ENCODE measurements at regions not wholly inside any gene's neighbourhood (a gene's known extent, or its start where the extent isn't known, plus 50 kb on each side); places are given as distances from the start of the nearest gene placed in this dataset.

- H3K4me2 ChIP-seq (ENCODE audit: low read length): no peak overlapping the region
- no peaks in the 10 kb centered on the region for H3K27me3 ChIP-seq (ENCODE audit: low read depth, low read length)
- no peak overlapping the region for H2AFZ ChIP-seq (ENCODE audit: low read depth, low read length)
- H3K4me3 ChIP-seq (ENCODE audit: low read length): no peak overlapping the region
- H4K20me1 ChIP-seq (ENCODE audit: insufficient read depth, low read length): no peaks in the 10 kb centered on the region
- no peak overlapping the region for H3K27ac ChIP-seq (ENCODE audit: low read length)
- no peaks in the 10 kb centered on the region for H3K79me2 ChIP-seq (ENCODE audit: low read length)
- no peak overlapping the region for H3K9ac ChIP-seq (ENCODE audit: low read length)
- H3K9me3 ChIP-seq (ENCODE audit: insufficient read depth, low read length): no peaks in the 10 kb centered on the region
- peaks cover 7% of the 10 kb centered on the region for H3K4me1 ChIP-seq (ENCODE audit: low read length)
- TF ChIP-seq CTCF (IDR thresholded peaks at IDR 0.05; ENCODE audit: low read depth, low read length) (no peak), EZH2phosphoT487 (IDR thresholded peaks at IDR 0.05; ENCODE audit: low read depth) (no peak)
- no peaks in the 10 kb centered on the region for H3K36me3 ChIP-seq (replicated peaks; ENCODE audit: low read depth, low read length)
Observed at GRCh38 chr15:79653533-79653932, 221.4 kb downstream of the MINAR1 start.

- Histone ChIP-seq H3K4me1 (ENCODE audit: low read length) (peaks cover 12% of the 10 kb centered on the region), H3K9me3 (ENCODE audit: insufficient read depth, low read length) (no peaks in the 10 kb centered on the region), H3K27me3 (ENCODE audit: low read depth, low read length) (no peaks in the 10 kb centered on the region), H3K4me3 (ENCODE audit: low read length) (no peak overlapping the region), H3K27ac (ENCODE audit: low read length) (no peak overlapping the region), H3K9ac (ENCODE audit: low read length) (no peak overlapping the region), H3K79me2 (ENCODE audit: low read length) (no peaks in the 10 kb centered on the region), H3K36me3 (replicated peaks; ENCODE audit: low read depth, low read length) (no peaks in the 10 kb centered on the region), H2AFZ (ENCODE audit: low read depth, low read length) (no peak overlapping the region), H3K4me2 (ENCODE audit: low read length) (no peak overlapping the region), H4K20me1 (ENCODE audit: insufficient read depth, low read length) (no peaks in the 10 kb centered on the region)
- TF ChIP-seq EZH2phosphoT487 (IDR thresholded peaks at IDR 0.05; ENCODE audit: low read depth) (no peak), CTCF (IDR thresholded peaks at IDR 0.05; ENCODE audit: low read depth, low read length) (no peak)
Observed at GRCh38 chr15:79656151-79657000, 224.2 kb downstream of the MINAR1 start.

- Histone ChIP-seq H3K27me3 (ENCODE audit: low read depth, low read length) (no peaks in the 10 kb centered on the region), H3K4me1 (ENCODE audit: low read length) (peaks cover 12% of the 10 kb centered on the region), H3K9me3 (ENCODE audit: insufficient read depth, low read length) (no peaks in the 10 kb centered on the region; the same call in 1 of the 2 replicates), H3K27ac (ENCODE audit: low read length) (no peak overlapping the region), H3K79me2 (ENCODE audit: low read length) (no peaks in the 10 kb centered on the region), H3K4me3 (ENCODE audit: low read length) (no peak overlapping the region), H3K9ac (ENCODE audit: low read length) (no peak overlapping the region), H3K4me2 (ENCODE audit: low read length) (no peak overlapping the region), H4K20me1 (ENCODE audit: insufficient read depth, low read length) (no peaks in the 10 kb centered on the region), H3K36me3 (replicated peaks; ENCODE audit: low read depth, low read length) (no peaks in the 10 kb centered on the region), H2AFZ (ENCODE audit: low read depth, low read length) (peak overlapping the region; percentile 8; the same call in 1 of the 2 replicates)
- no peak for TF ChIP-seq EZH2phosphoT487 (IDR thresholded peaks at IDR 0.05; ENCODE audit: low read depth)
Observed at GRCh38 chr15:79657722-79658121, 225.6 kb downstream of the MINAR1 start.

- H3K4me1 ChIP-seq (ENCODE audit: low read length): peaks cover 24% of the 10 kb centered on the region
- H3K36me3 ChIP-seq (replicated peaks; ENCODE audit: low read depth, low read length): no peaks in the 10 kb centered on the region
- H3K27ac ChIP-seq (ENCODE audit: low read length): no peak overlapping the region
- H3K9me3 ChIP-seq (ENCODE audit: insufficient read depth, low read length): no peaks in the 10 kb centered on the region; the same call in 1 of the 2 replicates
- H3K4me2 ChIP-seq (ENCODE audit: low read length): no peak overlapping the region
- no peaks in the 10 kb centered on the region for H3K79me2 ChIP-seq (ENCODE audit: low read length)
- no peak overlapping the region for H3K9ac ChIP-seq (ENCODE audit: low read length)
- H4K20me1 ChIP-seq (ENCODE audit: insufficient read depth, low read length): no peaks in the 10 kb centered on the region
- H3K27me3 ChIP-seq (ENCODE audit: low read depth, low read length): no peaks in the 10 kb centered on the region
- no peak overlapping the region for H2AFZ ChIP-seq (ENCODE audit: low read depth, low read length)
- no peak for TF ChIP-seq EZH2phosphoT487 (IDR thresholded peaks at IDR 0.05; ENCODE audit: low read depth)
- no peak overlapping the region for H3K4me3 ChIP-seq (ENCODE audit: low read length)
Observed at GRCh38 chr15:79659691-79660090, 227.6 kb downstream of the MINAR1 start.

- TF ChIP-seq EZH2phosphoT487 (IDR thresholded peaks at IDR 0.05; ENCODE audit: low read depth) (no peak), CTCF (IDR thresholded peaks at IDR 0.05; ENCODE audit: low read depth, low read length) (no peak)
- Histone ChIP-seq H3K27ac (ENCODE audit: low read length) (no peak overlapping the region), H2AFZ (ENCODE audit: low read depth, low read length) (0 out of 2 replicates have a peak overlapping the region, but pooled peaks have one; percentile 9), H3K4me3 (ENCODE audit: low read length) (no peak overlapping the region), H3K36me3 (replicated peaks; ENCODE audit: low read depth, low read length) (no peaks in the 10 kb centered on the region), H3K79me2 (ENCODE audit: low read length) (no peaks in the 10 kb centered on the region), H3K9ac (ENCODE audit: low read length) (no peak overlapping the region), H3K4me1 (ENCODE audit: low read length) (peaks cover 27% of the 10 kb centered on the region), H4K20me1 (ENCODE audit: insufficient read depth, low read length) (no peaks in the 10 kb centered on the region), H3K27me3 (ENCODE audit: low read depth, low read length) (no peaks in the 10 kb centered on the region), H3K9me3 (ENCODE audit: insufficient read depth, low read length) (no peaks in the 10 kb centered on the region; the same call in 1 of the 2 replicates), H3K4me2 (ENCODE audit: low read length) (no peak overlapping the region)
Observed at GRCh38 chr15:79661411-79661810, 229.3 kb downstream of the MINAR1 start.
